22Rv1 (cell line): ENCODE measurements at regions not wholly inside any gene's neighbourhood (a gene's known extent, or its start where the extent isn't known, plus 50 kb on each side); places are given as distances from the start of the nearest gene placed in this dataset.

Experiments
- H3K27ac ChIP-seq: fragments of 450-650 bp; 2 replicates; pipeline ENCODE4 v1.5.1; 2017
- CTCF ChIP-seq: fragments of 450-650 bp; IDR thresholded peaks from 2 replicates; pipeline ENCODE4 v1.5.1; 2017; ENCODE audit warnings: mild to moderate bottlenecking
- ZFX ChIP-seq: fragments of 450-650 bp; IDR thresholded peaks from 2 replicates; pipeline ENCODE4 v1.6.1; 2017; ENCODE audit warnings: antibody characterized with exemption, borderline replicate concordance

DNA sequence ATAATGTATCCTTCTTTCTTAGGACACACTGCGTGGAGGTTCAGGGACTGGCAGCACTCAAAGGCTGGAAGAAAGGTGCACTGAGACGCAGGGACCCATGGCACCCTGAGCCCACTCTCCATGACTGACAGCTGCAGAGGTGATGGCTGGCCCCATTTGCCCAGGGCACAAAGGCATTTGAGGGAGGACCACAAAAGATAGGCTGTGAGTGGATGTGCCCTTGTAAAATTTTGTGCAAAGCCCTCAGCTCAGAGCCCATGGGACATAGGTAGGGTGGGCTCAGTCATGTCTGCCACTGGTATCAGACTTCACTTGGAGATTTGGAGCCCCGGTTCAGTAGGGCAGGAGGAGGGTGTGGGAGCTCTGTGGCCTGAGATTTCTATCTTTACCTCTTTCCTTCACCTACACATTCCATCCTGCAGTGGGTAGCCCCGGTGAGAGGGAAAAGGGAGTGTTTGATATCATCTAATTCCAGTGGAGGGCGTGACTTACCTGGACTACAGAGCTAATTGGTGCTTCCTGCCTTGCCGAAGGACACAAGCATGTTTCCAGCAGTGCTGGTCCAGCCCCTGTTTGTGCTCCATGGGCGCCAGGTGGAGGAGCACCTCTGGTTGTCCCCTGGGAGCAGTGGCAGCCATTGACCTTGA is 312.2 kb downstream of the EN1 start:
- TF ChIP-seq ZFX (no peak), CTCF (no peak)
- no peak overlapping the region for H3K27ac ChIP-seq

GRCh38 chr2:118530976-118531375 is 316.5 kb downstream of the EN1 start:
- TF ChIP-seq ZFX (no peak), CTCF (no peak)
- no peak overlapping the region for H3K27ac ChIP-seq

DNA sequence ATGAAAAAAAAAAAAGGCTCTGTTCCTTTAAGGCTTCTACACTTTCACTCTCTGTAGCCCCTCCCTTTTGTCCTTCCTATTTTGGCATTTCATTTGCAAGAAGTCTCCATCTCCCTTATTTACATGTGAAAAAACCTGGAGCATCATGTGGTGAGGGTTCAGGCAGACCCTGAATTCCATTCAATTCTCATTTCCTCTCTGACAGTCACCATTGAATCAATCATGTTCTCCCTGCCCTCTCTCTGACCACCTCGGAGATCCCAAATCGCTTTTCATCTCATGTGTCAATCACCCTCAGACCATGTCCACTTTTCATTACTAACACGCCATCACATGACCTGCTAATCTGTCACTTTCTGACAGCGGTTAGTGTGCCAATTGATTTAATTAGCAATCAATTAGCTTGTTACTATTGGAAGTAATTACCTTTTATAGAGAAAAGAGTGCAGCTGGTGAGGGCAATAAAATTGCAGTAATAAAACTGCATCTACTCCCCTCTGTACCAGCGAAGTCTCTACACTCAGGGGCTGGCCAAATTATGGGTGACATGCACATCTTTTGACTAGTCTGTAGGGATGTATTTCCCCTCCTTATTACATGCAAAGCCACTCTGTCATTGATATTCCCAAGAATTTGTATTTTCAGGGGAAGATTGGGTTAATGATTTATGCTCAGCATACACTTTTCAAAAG is 317.4 kb downstream of the EN1 start:
- H3K27ac ChIP-seq: no peak overlapping the region
- TF ChIP-seq ZFX (no peak), CTCF (no peak)

DNA sequence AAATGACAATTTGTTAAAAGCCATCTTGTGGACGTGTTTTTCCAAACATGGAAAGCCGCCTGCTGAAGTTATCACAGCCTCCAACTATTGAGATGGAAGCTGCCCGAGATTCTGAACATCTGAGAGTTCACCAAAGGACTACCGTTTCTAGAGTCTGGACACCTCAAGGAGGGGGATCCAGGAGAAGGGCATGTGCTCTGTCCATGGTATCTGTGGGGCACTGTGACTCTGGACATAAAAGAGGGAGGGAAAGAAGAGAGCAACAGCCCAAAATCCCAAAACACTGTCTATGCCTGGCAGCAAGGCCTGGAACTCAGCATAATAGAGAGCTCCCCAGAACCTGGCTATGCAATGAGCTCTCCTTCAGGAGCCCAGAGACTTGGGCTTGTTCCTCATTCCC is 319.9 kb downstream of the EN1 start:
- TF ChIP-seq CTCF: no peak
- no peak for TF ChIP-seq ZFX
- no peak overlapping the region for H3K27ac ChIP-seq

DNA sequence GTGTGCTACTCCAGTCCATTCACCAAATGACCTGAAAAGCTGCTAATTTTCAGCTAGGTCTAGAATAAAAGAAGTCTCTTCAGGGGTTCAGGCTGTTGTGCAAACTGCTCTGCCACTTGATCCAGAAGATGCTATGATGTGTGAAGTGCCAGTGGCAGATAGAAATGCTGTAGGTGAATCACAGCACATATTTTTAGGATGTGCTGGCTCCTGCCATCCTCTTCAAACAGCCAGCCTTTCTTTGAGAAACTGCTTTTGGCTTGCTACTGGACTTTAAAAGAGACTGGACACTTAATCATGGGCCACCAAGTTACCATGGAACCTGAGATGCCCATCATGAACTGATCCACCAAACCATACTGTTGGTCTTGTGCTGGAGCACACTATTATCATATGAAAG is 322.1 kb downstream of the EN1 start:
- no peak overlapping the region for H3K27ac ChIP-seq
- TF ChIP-seq ZFX: no peak
- TF ChIP-seq CTCF: no peak

GRCh38 chr2:118524911-118525310 is 322.5 kb downstream of the EN1 start:
- no peak overlapping the region for H3K27ac ChIP-seq
- TF ChIP-seq CTCF (no peak), ZFX (no peak)

DNA sequence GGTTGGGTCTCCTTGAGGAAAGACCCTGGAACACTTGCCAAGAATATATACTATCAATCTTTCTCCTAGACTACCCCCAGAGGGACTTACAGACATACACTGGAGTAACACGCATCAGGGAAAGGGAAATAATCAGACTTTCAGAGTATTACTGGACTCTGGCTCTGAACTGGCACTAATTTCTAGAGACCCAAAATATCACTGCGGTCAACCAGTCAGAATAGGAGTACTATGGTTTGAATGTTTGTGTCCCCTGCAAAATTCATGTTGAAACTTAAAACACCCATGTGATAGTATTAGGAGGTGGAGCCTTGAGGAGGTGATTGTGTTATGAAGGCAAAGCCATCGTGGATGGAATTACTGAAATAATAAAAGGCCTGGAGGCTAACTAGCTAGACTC is 323.7 kb downstream of the EN1 start:
- TF ChIP-seq ZFX (no peak), CTCF (no peak)
- no peak overlapping the region for H3K27ac ChIP-seq
